ENCODE measurements at regions not wholly inside any gene's neighbourhood (a gene's known extent, or its start where the extent isn't known, plus 50 kb on each side); places are given as distances from the start of the nearest gene placed in this dataset.

- 38 to 44% methylated on average over 5 of the region's 5 CpGs for WGBS, 2 donors
- no peaks in the 10 kb centered on the region for H3K4me1 ChIP-seq
- intact Hi-C loops (cut with DNase I): no loop called here
- no peak for ATAC-seq
- H3K4me3 ChIP-seq: no peak overlapping the region
- H3K27me3 ChIP-seq: no peaks in the 10 kb centered on the region
- H3K36me3 ChIP-seq (replicated peaks in 1 of 2; ENCODE audit: insufficient read depth in 1 of 2, low read depth in 2 of 2): no peaks in the 10 kb centered on the region
- no peak overlapping the region for H3K27ac ChIP-seq
- TF ChIP-seq POLR2A (IDR thresholded peaks at IDR 0.05): no peak
- no peak for TF ChIP-seq CTCF (IDR thresholded peaks at IDR 0.05)
- no peaks in the 10 kb centered on the region for H3K9me3 ChIP-seq
- no peak for DNase-seq
These were observed 176.1 kb upstream of the SPRED2 start for GRCh38 chr2:65608466-65608865.

- H3K27me3 ChIP-seq: no peaks in the 10 kb centered on the region
- 42 to 55% methylated on average over 14 of the region's 14 CpGs for WGBS, 2 donors
- no peaks in the 10 kb centered on the region for H3K9me3 ChIP-seq
- DNase-seq: no peak
- no peak overlapping the region for H3K4me3 ChIP-seq
- H3K4me1 ChIP-seq: no peaks in the 10 kb centered on the region
- no peak overlapping the region for H3K27ac ChIP-seq
- intact Hi-C loops (cut with DNase I): no loop called here
- TF ChIP-seq CTCF (IDR thresholded peaks at IDR 0.05): no peak
- TF ChIP-seq POLR2A (IDR thresholded peaks at IDR 0.05): no peak
- H3K36me3 ChIP-seq (replicated peaks in 1 of 2; ENCODE audit: insufficient read depth in 1 of 2, low read depth in 2 of 2): no peaks in the 10 kb centered on the region
- no peak for ATAC-seq
These were observed 175.4 kb upstream of the SPRED2 start for GRCh38 chr2:65607662-65608305.

- TF ChIP-seq CTCF (IDR thresholded peaks at IDR 0.05) (no peak), POLR2A (IDR thresholded peaks at IDR 0.05) (no peak)
These were observed 173.3 kb upstream of the SPRED2 start for GRCh38 chr2:65605743-65606058.

GRCh38 chr2:65605058-65605742, 172.8 kb upstream of the SPRED2 start:
- Histone ChIP-seq H3K4me1 (no peaks in the 10 kb centered on the region), H3K9me3 (no peaks in the 10 kb centered on the region), H3K4me3 (no peak overlapping the region), H3K27me3 (no peaks in the 10 kb centered on the region), H3K27ac (no peak overlapping the region), H3K36me3 (replicated peaks in 1 of 2; ENCODE audit: insufficient read depth in 1 of 2, low read depth in 2 of 2) (no peaks in the 10 kb centered on the region)
- no peak for DNase-seq
- WGBS, 2 donors: 74 to 76% methylated on average over 4 of the region's 4 CpGs
- TF ChIP-seq CTCF (IDR thresholded peaks at IDR 0.05) (no peak), POLR2A (IDR thresholded peaks at IDR 0.05) (no peak)
- no peak for ATAC-seq
- intact Hi-C loops (cut with DNase I): no loop called here

More at GRCh38 chr2:65605743-65606058, 173.3 kb upstream of the SPRED2 start:
- no peak for DNase-seq
- ATAC-seq: no peak
- H3K4me3 ChIP-seq: no peak overlapping the region
- H3K4me1 ChIP-seq: no peaks in the 10 kb centered on the region
- no peaks in the 10 kb centered on the region for H3K27me3 ChIP-seq
- H3K9me3 ChIP-seq: no peaks in the 10 kb centered on the region
- intact Hi-C loops (cut with DNase I): no loop called here
- H3K27ac ChIP-seq: no peak overlapping the region
- no peaks in the 10 kb centered on the region for H3K36me3 ChIP-seq (replicated peaks in 1 of 2; ENCODE audit: insufficient read depth in 1 of 2, low read depth in 2 of 2)

GRCh38 chr2:65604246-65604645, 171.8 kb upstream of the SPRED2 start:
- H3K27ac ChIP-seq: no peak overlapping the region
- H3K36me3 ChIP-seq (replicated peaks in 1 of 2; ENCODE audit: insufficient read depth in 1 of 2, low read depth in 2 of 2): no peaks in the 10 kb centered on the region
- H3K4me3 ChIP-seq: no peak overlapping the region
- DNase-seq (no peak), ATAC-seq (no peak)
- intact Hi-C loops (cut with DNase I): no loop called here
- TF ChIP-seq POLR2A (IDR thresholded peaks at IDR 0.05) (no peak), CTCF (IDR thresholded peaks at IDR 0.05) (no peak)
- H3K27me3 ChIP-seq: no peaks in the 10 kb centered on the region
- no peaks in the 10 kb centered on the region for H3K4me1 ChIP-seq
- WGBS, 2 donors: 82 to 86% methylated on average over 4 of the region's 4 CpGs
- H3K9me3 ChIP-seq: no peaks in the 10 kb centered on the region
